ENCODE measurements at regions not wholly inside any gene's neighbourhood (a gene's known extent, or its start where the extent isn't known, plus 50 kb on each side); places are given as distances from the start of the nearest gene placed in this dataset.

- DNase-seq (ENCODE audit: insufficient read length, low spot score) (no peak), FAIRE-seq (peak; percentile 54)
- TF ChIP-seq SPI1 (IDR thresholded peaks at IDR 0.05; ENCODE audit: low read depth, low read length) (no peak), PAX5 (IDR thresholded peaks at IDR 0.05; ENCODE audit: insufficient read depth, low read length, severe bottlenecking) (no peak), POLR2AphosphoS5 (IDR thresholded peaks at IDR 0.05; ENCODE audit: low read depth, low read length) (no peak), POLR2A (IDR thresholded peaks at IDR 0.05; ENCODE audit: low read depth, low read length) (no peak), TAF1 (IDR thresholded peaks at IDR 0.05; ENCODE audit: low read depth, low read length) (no peak)
Observed at GRCh38 chr3:59425942-59426341, 376.1 kb upstream of the CFAP20DC start.

GRCh38 chr3:59425371-59425770 lies 375.5 kb upstream of the CFAP20DC start:
- no peak for DNase-seq (ENCODE audit: insufficient read length, low spot score)
- FAIRE-seq, result no peak
- TF ChIP-seq POLR2AphosphoS5 (IDR thresholded peaks at IDR 0.05; ENCODE audit: low read depth, low read length) (no peak), SPI1 (IDR thresholded peaks at IDR 0.05; ENCODE audit: low read depth, low read length) (no peak), TAF1 (IDR thresholded peaks at IDR 0.05; ENCODE audit: low read depth, low read length) (no peak), POLR2A (IDR thresholded peaks at IDR 0.05; ENCODE audit: low read depth, low read length) (no peak), PAX5 (IDR thresholded peaks at IDR 0.05; ENCODE audit: insufficient read depth, low read length, severe bottlenecking) (no peak), POU2F2 (IDR thresholded peaks at IDR 0.05; ENCODE audit: low read depth, low read length) (no peak)

- TF ChIP-seq POLR2A (IDR thresholded peaks at IDR 0.05; ENCODE audit: low read depth, low read length), result no peak
- TF ChIP-seq SPI1 (IDR thresholded peaks at IDR 0.05; ENCODE audit: low read depth, low read length), result no peak
- TF ChIP-seq POU2F2 (IDR thresholded peaks at IDR 0.05; ENCODE audit: low read depth, low read length), result no peak
- TF ChIP-seq PAX5 (IDR thresholded peaks at IDR 0.05; ENCODE audit: insufficient read depth, low read length, severe bottlenecking), result no peak
- TF ChIP-seq POLR2AphosphoS5 (IDR thresholded peaks at IDR 0.05; ENCODE audit: low read depth, low read length), result no peak
- no peak for TF ChIP-seq TAF1 (IDR thresholded peaks at IDR 0.05; ENCODE audit: low read depth, low read length)
- peak; percentile 56 for FAIRE-seq
- no peak for DNase-seq (ENCODE audit: insufficient read length, low spot score)
Observed at GRCh38 chr3:59424268-59425010, 374.6 kb upstream of the CFAP20DC start.

GRCh38 chr3:59423707-59424106 lies 373.9 kb upstream of the CFAP20DC start:
- TF ChIP-seq POLR2A (IDR thresholded peaks at IDR 0.05; ENCODE audit: low read depth, low read length) (no peak), POLR2AphosphoS5 (IDR thresholded peaks at IDR 0.05; ENCODE audit: low read depth, low read length) (no peak), PAX5 (IDR thresholded peaks at IDR 0.05; ENCODE audit: insufficient read depth, low read length, severe bottlenecking) (no peak), POU2F2 (IDR thresholded peaks at IDR 0.05; ENCODE audit: low read depth, low read length) (no peak), SPI1 (IDR thresholded peaks at IDR 0.05; ENCODE audit: low read depth, low read length) (no peak), TAF1 (IDR thresholded peaks at IDR 0.05; ENCODE audit: low read depth, low read length) (no peak)
- DNase-seq (ENCODE audit: insufficient read length, low spot score) (no peak), FAIRE-seq (no peak)

- DNase-seq (ENCODE audit: insufficient read length, low spot score) (no peak), FAIRE-seq (no peak)
- TF ChIP-seq POLR2A (IDR thresholded peaks at IDR 0.05; ENCODE audit: low read depth, low read length), result no peak
- no peak for TF ChIP-seq POU2F2 (IDR thresholded peaks at IDR 0.05; ENCODE audit: low read depth, low read length)
- no peak for TF ChIP-seq SPI1 (IDR thresholded peaks at IDR 0.05; ENCODE audit: low read depth, low read length)
- TF ChIP-seq PAX5 (IDR thresholded peaks at IDR 0.05; ENCODE audit: insufficient read depth, low read length, severe bottlenecking), result no peak
- TF ChIP-seq TAF1 (IDR thresholded peaks at IDR 0.05; ENCODE audit: low read depth, low read length), result no peak
- TF ChIP-seq POLR2AphosphoS5 (IDR thresholded peaks at IDR 0.05; ENCODE audit: low read depth, low read length), result no peak
Observed at GRCh38 chr3:59422312-59422711, 372.5 kb upstream of the CFAP20DC start.

GRCh38 chr3:59418836-59419235 lies 369.0 kb upstream of the CFAP20DC start:
- FAIRE-seq (no peak), DNase-seq (ENCODE audit: insufficient read length, low spot score) (no peak)
- TF ChIP-seq TAF1 (IDR thresholded peaks at IDR 0.05; ENCODE audit: low read depth, low read length), result no peak
- no peak for TF ChIP-seq SPI1 (IDR thresholded peaks at IDR 0.05; ENCODE audit: low read depth, low read length)
- TF ChIP-seq POLR2AphosphoS5 (IDR thresholded peaks at IDR 0.05; ENCODE audit: low read depth, low read length), result no peak
- TF ChIP-seq POU2F2 (IDR thresholded peaks at IDR 0.05; ENCODE audit: low read depth, low read length), result no peak
- no peak for TF ChIP-seq POLR2A (IDR thresholded peaks at IDR 0.05; ENCODE audit: low read depth, low read length)
- no peak for TF ChIP-seq PAX5 (IDR thresholded peaks at IDR 0.05; ENCODE audit: insufficient read depth, low read length, severe bottlenecking)

GRCh38 chr3:59412516-59412915 lies 362.7 kb upstream of the CFAP20DC start:
- DNase-seq (ENCODE audit: insufficient read length, low spot score) (no peak), FAIRE-seq (no peak)
- TF ChIP-seq TAF1 (IDR thresholded peaks at IDR 0.05; ENCODE audit: low read depth, low read length), result no peak
- TF ChIP-seq PAX5 (IDR thresholded peaks at IDR 0.05; ENCODE audit: insufficient read depth, low read length, severe bottlenecking), result no peak
- no peak for TF ChIP-seq POU2F2 (IDR thresholded peaks at IDR 0.05; ENCODE audit: low read depth, low read length)
- no peak for TF ChIP-seq POLR2A (IDR thresholded peaks at IDR 0.05; ENCODE audit: low read depth, low read length)
- TF ChIP-seq POLR2AphosphoS5 (IDR thresholded peaks at IDR 0.05; ENCODE audit: low read depth, low read length), result no peak
- no peak for TF ChIP-seq SPI1 (IDR thresholded peaks at IDR 0.05; ENCODE audit: low read depth, low read length)

- FAIRE-seq (no peak), DNase-seq (ENCODE audit: insufficient read length, low spot score) (no peak)
- TF ChIP-seq SPI1 (IDR thresholded peaks at IDR 0.05; ENCODE audit: low read depth, low read length), result no peak
- no peak for TF ChIP-seq TAF1 (IDR thresholded peaks at IDR 0.05; ENCODE audit: low read depth, low read length)
- TF ChIP-seq POU2F2 (IDR thresholded peaks at IDR 0.05; ENCODE audit: low read depth, low read length), result no peak
Observed at GRCh38 chr3:59411694-59412093, 361.9 kb upstream of the CFAP20DC start.

GRCh38 chr3:59411186-59411585 lies 361.4 kb upstream of the CFAP20DC start:
- FAIRE-seq, result no peak
- no peak for DNase-seq (ENCODE audit: insufficient read length, low spot score)
- TF ChIP-seq PAX5 (IDR thresholded peaks at IDR 0.05; ENCODE audit: insufficient read depth, low read length, severe bottlenecking) (no peak), POU2F2 (IDR thresholded peaks at IDR 0.05; ENCODE audit: low read depth, low read length) (no peak), TAF1 (IDR thresholded peaks at IDR 0.05; ENCODE audit: low read depth, low read length) (no peak), POLR2A (IDR thresholded peaks at IDR 0.05; ENCODE audit: low read depth, low read length) (no peak), SPI1 (IDR thresholded peaks at IDR 0.05; ENCODE audit: low read depth, low read length) (no peak), POLR2AphosphoS5 (IDR thresholded peaks at IDR 0.05; ENCODE audit: low read depth, low read length) (no peak)

Data from GM12891 (cell line).